Body of pancreas (tissue), 4 donors: ENCODE measurements at regions not wholly inside any gene's neighbourhood (a gene's known extent, or its start where the extent isn't known, plus 50 kb on each side); places are given as distances from the start of the nearest gene placed in this dataset.
A peak's percentile ranks its signal among the peaks of the same experiment; 100 is the strongest.

Experiments
- ATAC-seq: fragments of 150-250 bp; one replicate; pipeline ENCODE4 v1.9.1; 2016
- DNase-seq, 4 donors: peaks; one replicate each; pipeline ENCODE4 v3.0.0-alpha.2; 2019
- H3K27ac ChIP-seq, 4 donors: fragments of 200-600 bp; sonication (generic); 1 replicate in 3 of 4; 2 replicates in 1 of 4; pipeline versions ENCODE4 v1.5.1 to v1.6.1; 2016 to 2019; ENCODE audit warnings: mild to moderate bottlenecking in 1 of 4, mixed read lengths in 1 of 4, moderate library complexity in 1 of 4
- H3K27me3 ChIP-seq, 2 donors: fragments of 200-600 bp; sonication (generic); one replicate each; pipeline ENCODE4 v1.6.0; 2016; ENCODE audit warnings: mild to moderate bottlenecking in 1 of 2
- H3K36me3 ChIP-seq, 2 donors: fragments of 200-600 bp; sonication (generic); replicated peaks in 1 of 2; 2 replicates each; pipeline ENCODE4 v1.5.1; 2016; ENCODE audit warnings: low read depth in 2 of 2; ENCODE audit not compliant: insufficient read depth in 1 of 2
- H3K4me1 ChIP-seq: fragments of 200-600 bp; sonication (generic); one replicate; pipeline ENCODE4 v1.6.0; 2016
- H3K4me3 ChIP-seq, 2 donors: fragments of 200-600 bp; sonication (generic); 1 replicate in 1 of 2; 2 replicates in 1 of 2; pipeline ENCODE4 v1.5.1; 2016 to 2019
- H3K9me3 ChIP-seq, 3 donors: fragments of 200-600 bp; sonication (generic); 1 replicate in 2 of 3; 2 replicates in 1 of 3; pipeline ENCODE4 v1.5.1; 2016
- POLR2A ChIP-seq, 3 donors: fragments of 450-650 bp; IDR thresholded peaks; one replicate each; pipeline ENCODE4 v1.6.1; 2016; ENCODE audit warnings: antibody characterized with exemption in 3 of 3, mild to moderate bottlenecking in 2 of 3
- WGBS, 2 donors: methylation state at CpG; one replicate each; pipeline ENCODE4 v1.1.5; 2017; 5-methylcytosine and 5-hydroxymethylcytosine counted together
- intact Hi-C: fragments of 100-400 bp; cut with DNase I; formaldehyde crosslinking; loops from one replicate; pipeline ENCODE4 v1.15.1; 2023
- TF ChIP-seq, protein P1 (sequence below), 7 experiments: fragments of 450-650 bp in 4 of 7; fragments of 200-600 bp in 3 of 7; sonication (generic) in 3 of 7; IDR thresholded peaks; one replicate each; pipeline ENCODE4 v1.5.1; 2016 to 2019; ENCODE audit warnings: antibody characterized with exemption in 7 of 7

DNA sequence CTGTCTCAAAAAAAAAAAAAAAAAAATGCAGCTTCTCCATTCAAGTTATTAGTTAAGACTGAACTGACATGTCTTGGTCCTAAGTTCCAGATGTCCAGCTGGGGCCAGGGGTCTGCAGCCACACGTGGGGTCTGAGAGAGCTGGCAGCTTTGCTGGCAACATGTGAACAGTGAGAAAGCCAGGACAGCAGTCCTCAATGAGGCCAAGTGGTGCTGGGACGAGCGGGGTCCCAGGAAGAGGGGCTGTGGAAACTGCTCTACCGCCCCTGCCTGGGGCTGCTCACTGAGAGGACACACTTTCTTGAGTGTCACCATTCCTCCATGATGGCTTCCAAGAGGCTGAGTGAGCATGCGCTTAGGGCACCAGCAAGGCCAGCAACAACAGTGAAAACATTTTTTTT lies 100.7 kb upstream of the TAF1B start:
- TF ChIP-seq POLR2A (IDR thresholded peaks at IDR 0.05) = no peak
- TF ChIP-seq, protein P1, sequence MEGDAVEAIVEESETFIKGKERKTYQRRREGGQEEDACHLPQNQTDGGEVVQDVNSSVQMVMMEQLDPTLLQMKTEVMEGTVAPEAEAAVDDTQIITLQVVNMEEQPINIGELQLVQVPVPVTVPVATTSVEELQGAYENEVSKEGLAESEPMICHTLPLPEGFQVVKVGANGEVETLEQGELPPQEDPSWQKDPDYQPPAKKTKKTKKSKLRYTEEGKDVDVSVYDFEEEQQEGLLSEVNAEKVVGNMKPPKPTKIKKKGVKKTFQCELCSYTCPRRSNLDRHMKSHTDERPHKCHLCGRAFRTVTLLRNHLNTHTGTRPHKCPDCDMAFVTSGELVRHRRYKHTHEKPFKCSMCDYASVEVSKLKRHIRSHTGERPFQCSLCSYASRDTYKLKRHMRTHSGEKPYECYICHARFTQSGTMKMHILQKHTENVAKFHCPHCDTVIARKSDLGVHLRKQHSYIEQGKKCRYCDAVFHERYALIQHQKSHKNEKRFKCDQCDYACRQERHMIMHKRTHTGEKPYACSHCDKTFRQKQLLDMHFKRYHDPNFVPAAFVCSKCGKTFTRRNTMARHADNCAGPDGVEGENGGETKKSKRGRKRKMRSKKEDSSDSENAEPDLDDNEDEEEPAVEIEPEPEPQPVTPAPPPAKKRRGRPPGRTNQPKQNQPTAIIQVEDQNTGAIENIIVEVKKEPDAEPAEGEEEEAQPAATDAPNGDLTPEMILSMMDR (IDR thresholded peaks at IDR 0.05) = no peak
- H3K4me1 ChIP-seq = peaks cover 18% of the 10 kb centered on the region
- no peaks in the 10 kb centered on the region for H3K36me3 ChIP-seq
- no peaks in the 10 kb centered on the region for H3K27me3 ChIP-seq
- H3K4me3 ChIP-seq = no peak overlapping the region
- no peak for ATAC-seq
- no peak overlapping the region for H3K27ac ChIP-seq
- DNase-seq = no peak
- H3K9me3 ChIP-seq = no peaks in the 10 kb centered on the region
- WGBS, 2 donors = 64 to 73% methylated on average over 5 of the region's 5 CpGs
- intact Hi-C loops = no loop called here

DNA sequence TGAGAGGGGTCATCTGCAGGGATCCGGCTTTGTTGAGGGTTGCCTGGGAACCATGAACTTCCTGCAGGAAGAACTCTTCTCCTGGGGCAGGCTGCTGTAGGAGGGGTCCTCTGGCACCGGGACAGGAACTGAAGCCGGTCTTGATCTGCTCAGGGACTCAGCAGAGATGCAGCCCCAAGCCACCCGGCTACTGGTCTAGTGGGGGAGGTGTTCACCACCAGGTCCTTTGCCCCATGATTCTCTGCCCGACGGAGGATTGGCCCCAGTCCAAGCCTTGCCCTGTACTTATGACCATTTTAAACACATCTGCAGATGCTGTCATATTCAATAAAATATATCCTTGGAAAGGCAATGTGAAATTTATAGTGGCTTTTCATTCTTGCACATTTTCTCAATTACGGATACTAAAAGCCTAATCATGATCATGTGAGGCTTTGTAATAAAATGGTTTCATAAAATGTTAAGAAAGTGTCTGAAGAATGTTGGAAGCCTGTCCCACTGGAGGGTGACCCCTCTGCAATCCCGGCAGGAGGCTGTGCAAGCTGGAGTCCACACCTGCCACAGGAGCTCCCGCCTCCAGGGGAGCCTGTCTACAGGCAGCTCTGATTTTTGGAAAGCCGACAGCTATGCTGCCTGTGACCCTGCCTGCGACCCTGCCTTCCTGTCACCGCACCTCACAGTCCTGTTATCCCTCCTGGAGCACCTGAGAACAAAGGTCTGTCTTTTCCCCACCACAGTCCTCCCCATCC lies 98.8 kb upstream of the TAF1B start:
- Histone ChIP-seq H3K27me3 (no peaks in the 10 kb centered on the region), H3K27ac (peak overlapping the region in 2 of 4 donors; percentile 50 to 57), H3K9me3 (no peaks in the 10 kb centered on the region), H3K36me3 (no peaks in the 10 kb centered on the region), H3K4me3 (no peak overlapping the region), H3K4me1 (peaks cover 18% of the 10 kb centered on the region)
- intact Hi-C loops = no loop called here
- 45 to 53% methylated on average over 6 to 12 of the region's 12 CpGs for WGBS, 2 donors
- ATAC-seq (no peak), DNase-seq (peak in 2 of 4 donors; percentile 40 to 49)
- TF ChIP-seq, protein P1 (IDR thresholded peaks at IDR 0.05) = no peak
- TF ChIP-seq POLR2A (IDR thresholded peaks at IDR 0.05) = no peak

DNA sequence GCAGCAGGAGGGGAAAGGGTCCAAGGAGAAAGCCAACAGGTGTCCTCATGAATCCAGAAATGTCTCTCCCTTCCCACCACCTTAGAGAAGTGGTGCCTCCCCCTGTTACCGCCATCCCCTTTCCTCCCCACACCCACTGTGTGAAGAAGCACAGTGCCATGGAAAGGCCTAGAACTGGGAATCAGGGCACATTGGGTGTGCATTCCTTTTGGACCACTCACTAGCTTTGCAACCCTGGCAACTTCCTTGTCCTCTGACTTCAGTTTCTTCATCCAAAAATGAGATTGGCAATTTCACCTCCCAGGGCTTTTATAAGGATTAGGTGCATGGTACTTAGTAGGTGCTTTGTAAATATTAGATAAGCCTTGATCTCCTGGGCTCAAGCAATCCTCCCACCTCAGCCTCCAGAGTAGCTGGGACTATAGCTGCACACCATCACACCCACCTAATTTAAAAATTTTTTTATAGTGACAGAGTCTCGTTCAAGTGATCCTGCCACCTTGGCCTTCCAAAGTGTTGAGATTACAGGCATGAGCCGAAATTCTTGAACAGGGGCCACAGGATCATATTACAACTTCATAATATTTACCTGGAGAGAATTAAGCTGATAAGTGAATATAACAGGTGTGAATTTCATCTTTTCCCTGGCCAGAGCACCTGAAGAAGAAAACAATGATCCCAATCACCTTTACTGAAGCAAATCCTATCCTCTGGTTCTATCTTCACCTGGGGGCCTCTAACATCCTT lies 97.9 kb upstream of the TAF1B start:
- intact Hi-C loops = no loop called here
- ATAC-seq (peak; percentile 63), DNase-seq (peak in 2 of 4 donors; percentile 63 to 71)
- H3K9me3 ChIP-seq = no peaks in the 10 kb centered on the region
- H3K4me1 ChIP-seq = peaks cover 18% of the 10 kb centered on the region
- no peaks in the 10 kb centered on the region for H3K27me3 ChIP-seq
- TF ChIP-seq, protein P1 (IDR thresholded peaks at IDR 0.05) = no peak
- no peak for TF ChIP-seq POLR2A (IDR thresholded peaks at IDR 0.05)
- no peak overlapping the region for H3K4me3 ChIP-seq
- H3K36me3 ChIP-seq = no peaks in the 10 kb centered on the region
- WGBS, 2 donors = 16 to 22% methylated on average over 3 of the region's 3 CpGs
- peak overlapping the region in 3 of 4 donors; percentile 9 to 57 (median 50) for H3K27ac ChIP-seq

DNA sequence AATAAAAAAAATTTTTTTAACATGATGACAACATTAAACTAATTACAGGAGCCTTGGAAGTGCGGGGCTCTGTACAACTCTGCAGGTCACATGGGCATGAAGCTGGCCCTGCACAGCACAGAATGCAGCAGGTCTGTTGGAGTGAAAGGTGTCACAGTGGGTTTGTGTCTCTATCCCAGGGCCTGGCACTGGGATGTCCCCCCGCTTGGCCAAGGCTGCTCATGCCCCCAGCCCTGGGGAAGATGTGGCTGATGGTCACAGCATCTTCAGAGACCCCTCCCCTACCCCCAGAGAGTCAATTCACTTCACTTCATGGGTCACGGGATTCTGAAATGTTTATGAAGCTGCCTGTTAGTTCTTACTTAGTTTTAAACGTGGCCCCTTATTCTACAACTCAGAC lies 95.9 kb upstream of the TAF1B start:
- WGBS, 2 donors = 92 to 94% methylated on average over 4 of the region's 4 CpGs
- Histone ChIP-seq H3K36me3 (no peaks in the 10 kb centered on the region), H3K9me3 (no peaks in the 10 kb centered on the region), H3K4me1 (peaks cover 18% of the 10 kb centered on the region), H3K4me3 (no peak overlapping the region), H3K27ac (no peak overlapping the region), H3K27me3 (no peaks in the 10 kb centered on the region)
- ATAC-seq = no peak
- intact Hi-C loops = no loop called here
- no peak for TF ChIP-seq POLR2A (IDR thresholded peaks at IDR 0.05)
- TF ChIP-seq, protein P1 (IDR thresholded peaks at IDR 0.05) = no peak
- no peak for DNase-seq
